22Rv1 (cell line): ENCODE measurements at regions not wholly inside any gene's neighbourhood (a gene's known extent, or its start where the extent isn't known, plus 50 kb on each side); places are given as distances from the start of the nearest gene placed in this dataset.

Source experiments
- CTCF ChIP-seq: fragments of 450-650 bp; IDR thresholded peaks from 2 replicates; pipeline ENCODE4 v1.5.1; 2017; ENCODE audit warnings: mild to moderate bottlenecking
- ZFX ChIP-seq: fragments of 450-650 bp; IDR thresholded peaks from 2 replicates; pipeline ENCODE4 v1.6.1; 2017; ENCODE audit warnings: antibody characterized with exemption, borderline replicate concordance

DNA sequence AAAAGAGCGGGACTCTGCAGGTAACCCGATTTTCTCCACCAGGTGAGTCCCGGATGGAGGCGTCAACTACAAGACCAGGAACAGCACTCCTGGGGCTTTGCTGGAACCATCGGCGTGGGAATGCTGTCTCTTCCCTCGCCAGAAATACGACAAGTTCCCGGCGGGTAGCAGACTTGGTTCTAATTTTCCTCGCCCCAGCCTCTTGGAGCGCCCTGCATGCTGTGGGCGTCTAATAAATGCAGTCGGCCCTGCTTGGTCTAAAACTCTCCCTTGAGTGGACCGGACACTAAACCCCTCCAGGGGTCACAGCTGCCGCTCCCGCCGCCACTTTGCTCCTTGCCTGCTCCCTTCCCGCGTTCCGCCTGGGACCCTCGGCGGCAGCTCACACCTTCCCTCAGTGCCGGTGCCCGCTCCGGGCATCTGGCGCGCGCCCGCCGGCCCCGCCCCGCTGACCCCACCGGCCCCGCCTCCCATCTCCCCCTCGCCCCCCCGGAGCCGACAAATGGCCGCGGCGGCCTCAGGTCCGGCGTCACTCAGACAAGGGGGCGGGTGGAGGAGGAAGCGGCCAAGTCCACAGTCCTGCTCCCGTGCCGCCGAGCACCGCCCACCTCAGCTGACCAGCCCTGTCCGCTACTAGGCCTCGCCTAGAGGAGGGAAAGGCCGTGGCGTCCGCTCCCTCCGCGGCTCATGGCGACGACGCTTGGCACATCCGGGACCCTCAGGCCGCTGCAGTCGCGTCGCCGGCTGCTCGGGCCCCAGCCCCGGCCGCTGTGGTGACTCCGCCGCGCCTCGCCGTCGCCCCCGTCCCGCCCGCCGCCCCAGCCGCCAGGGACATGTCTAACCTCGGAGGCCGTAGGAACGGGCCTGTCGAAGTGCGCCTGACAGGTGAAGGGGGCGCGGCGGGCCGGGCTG is 65.8 kb downstream of the KPNA2 start:
- TF ChIP-seq CTCF (no peak), ZFX (no peak)
